GM21526 (cell line): ENCODE measurements at regions not wholly inside any gene's neighbourhood (a gene's known extent, or its start where the extent isn't known, plus 50 kb on each side); places are given as distances from the start of the nearest gene placed in this dataset.
"Not testable (repeated sequence)": the region's sequence is repeated elsewhere in the genome, so short reads cannot be mapped to it uniquely, and the experiment has no call there.

ENCODE experiments used
- ATAC-seq: cut with Tn5 transposase; IDR thresholded peaks from one replicate; pipeline ENCODE4 v1.9.1; 2021; ENCODE audit warnings: moderate library complexity; ENCODE audit not compliant: unreplicated experiment, low FRiP score

- ATAC-seq: no peak
These were observed 259.5 kb upstream of the IRS2 start for GRCh38 chr13:110045919-110046318.

GRCh38 chr13:110045202-110045601, 258.8 kb upstream of the IRS2 start:
- ATAC-seq: no peak

GRCh38 chr13:110044551-110045111, 258.2 kb upstream of the IRS2 start:
- ATAC-seq: no peak

DNA sequence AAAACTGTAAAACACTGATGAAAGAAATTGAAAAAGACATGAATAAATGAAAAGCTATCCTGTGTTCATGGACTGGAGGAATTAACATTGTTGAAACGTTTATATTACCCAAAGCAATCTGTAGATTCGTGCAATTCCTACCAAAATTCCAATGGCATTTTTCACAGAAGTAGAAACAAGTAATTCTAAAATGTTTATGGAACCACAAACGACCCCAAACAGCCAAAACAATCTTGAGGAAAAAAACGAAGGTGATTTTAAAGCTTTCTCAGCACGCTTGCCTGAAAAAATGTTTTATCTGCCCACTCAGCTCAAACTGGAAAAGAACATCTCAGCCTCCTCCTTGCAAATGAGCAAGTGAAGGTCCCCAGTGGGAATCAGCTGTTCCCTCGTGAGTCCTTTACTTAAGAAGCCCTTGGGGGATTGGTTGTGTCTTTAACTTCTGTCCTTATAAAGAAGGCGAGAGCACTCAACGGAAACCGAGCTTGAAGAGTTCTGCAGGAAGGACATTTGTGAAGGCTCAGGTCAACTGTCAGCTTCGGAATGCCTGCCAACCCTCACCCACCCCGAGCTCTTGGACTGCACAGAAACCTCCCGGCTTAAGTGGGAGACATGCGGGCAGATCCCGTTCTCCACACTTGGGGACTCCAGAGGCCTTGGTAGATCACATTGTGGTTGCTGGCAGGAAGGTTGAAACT, 256.0 kb upstream of the IRS2 start:
- no peak for ATAC-seq

DNA sequence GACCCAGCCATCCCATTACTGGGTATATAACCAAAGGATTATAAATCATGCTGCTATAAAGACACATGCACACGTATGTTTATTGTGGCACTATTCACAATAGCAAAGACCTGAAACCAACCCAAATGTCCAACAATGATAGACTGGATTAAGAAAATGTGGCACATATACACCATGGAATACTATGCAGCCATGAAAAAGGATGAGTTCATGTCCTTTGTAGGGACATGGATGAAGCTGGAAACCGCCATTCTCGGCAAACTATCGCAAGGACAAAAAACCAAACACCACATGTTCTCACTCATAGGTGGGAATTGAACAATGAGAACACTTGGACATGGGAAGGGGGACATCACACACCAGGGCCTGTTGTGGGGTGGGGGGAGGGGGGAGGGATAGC, 255.3 kb upstream of the IRS2 start:
- not testable (repeated sequence) for ATAC-seq

- ATAC-seq: no peak
These were observed 251.7 kb upstream of the IRS2 start for GRCh38 chr13:110037925-110038573.

GRCh38 chr13:110036060-110036459, 249.7 kb upstream of the IRS2 start:
- no peak for ATAC-seq

- no peak for ATAC-seq
These were observed 247.7 kb upstream of the IRS2 start for GRCh38 chr13:110034031-110034549.

- no peak for ATAC-seq
These were observed 246.6 kb upstream of the IRS2 start for GRCh38 chr13:110032969-110033368.

DNA sequence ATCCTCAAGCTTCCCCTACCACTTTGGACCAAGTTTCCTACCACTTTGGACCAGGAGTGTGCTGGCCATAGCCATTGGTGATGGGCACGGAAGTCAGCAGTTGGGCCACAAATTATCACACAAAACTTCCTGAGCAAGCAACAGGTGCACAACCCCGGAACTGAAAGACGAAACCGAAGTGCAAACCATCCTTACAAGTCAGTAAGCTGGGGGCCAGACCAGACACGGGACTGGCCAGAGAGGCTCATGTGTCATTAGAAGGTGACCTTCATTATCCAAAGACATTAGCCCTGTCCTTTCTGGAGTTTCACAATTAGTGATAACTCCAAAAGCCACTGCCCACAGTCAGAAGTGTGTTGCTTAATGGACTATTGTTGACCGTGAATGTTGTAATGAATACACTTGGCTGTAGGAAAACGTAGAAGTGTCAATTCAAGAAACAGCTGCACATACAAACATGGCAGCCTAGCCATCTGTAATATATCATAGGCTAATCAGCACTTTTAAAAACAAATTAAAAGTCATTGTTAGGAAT, 244.1 kb upstream of the IRS2 start:
- ATAC-seq: peak; percentile 78

DNA sequence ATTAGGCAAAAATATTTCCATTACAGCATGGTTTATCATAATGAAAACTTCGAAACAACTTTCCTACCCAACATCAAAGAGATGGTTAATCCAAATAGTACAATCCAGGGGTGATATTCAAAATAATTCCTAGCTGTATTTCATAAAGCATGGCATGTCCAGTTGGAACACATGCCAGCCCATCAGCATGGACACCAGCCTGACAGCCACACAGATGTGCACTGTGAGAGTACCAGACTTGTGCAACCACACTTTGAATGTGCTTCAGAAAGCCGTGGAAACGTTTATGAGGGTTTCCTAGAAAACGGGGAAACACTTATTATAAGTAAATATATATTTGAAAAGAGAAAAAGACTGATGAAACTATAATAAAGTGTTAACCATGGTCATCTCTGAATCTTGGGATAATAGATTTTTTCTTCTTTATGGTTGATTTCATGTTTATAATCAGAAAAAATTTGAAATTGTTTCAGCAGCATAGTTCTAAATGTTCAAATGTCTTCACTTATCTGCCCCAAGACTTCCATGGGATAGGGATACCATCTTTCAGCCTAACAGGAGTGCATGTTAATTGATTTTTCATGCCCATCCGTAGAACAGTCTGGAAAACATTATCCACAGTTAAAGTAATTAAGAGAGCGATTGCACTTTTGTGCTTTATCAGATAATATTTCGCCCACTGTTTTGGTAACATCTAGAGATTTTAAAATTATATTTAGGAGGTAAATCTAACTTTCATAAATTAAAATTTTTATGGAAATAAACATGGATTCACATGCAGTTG, 242.6 kb upstream of the IRS2 start:
- no peak for ATAC-seq

DNA sequence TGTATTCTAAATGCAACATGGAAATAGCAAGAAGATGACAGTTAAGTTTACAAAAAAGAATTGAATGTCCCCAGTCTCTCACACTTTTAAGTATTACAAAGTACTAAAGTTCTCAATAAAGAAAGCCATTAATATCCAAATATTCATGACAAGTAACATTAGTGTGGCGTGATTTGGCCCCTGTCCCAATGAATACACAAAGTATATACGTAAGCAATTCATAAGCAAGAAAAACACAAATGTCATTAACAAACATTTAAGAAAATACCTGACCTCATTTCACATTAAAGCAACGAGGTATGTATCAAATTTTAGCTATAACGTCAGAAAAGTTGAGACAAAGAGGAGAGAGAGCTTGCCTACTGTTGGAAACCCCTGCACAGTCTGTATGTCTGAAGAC, 241.9 kb upstream of the IRS2 start:
- no peak for ATAC-seq

DNA sequence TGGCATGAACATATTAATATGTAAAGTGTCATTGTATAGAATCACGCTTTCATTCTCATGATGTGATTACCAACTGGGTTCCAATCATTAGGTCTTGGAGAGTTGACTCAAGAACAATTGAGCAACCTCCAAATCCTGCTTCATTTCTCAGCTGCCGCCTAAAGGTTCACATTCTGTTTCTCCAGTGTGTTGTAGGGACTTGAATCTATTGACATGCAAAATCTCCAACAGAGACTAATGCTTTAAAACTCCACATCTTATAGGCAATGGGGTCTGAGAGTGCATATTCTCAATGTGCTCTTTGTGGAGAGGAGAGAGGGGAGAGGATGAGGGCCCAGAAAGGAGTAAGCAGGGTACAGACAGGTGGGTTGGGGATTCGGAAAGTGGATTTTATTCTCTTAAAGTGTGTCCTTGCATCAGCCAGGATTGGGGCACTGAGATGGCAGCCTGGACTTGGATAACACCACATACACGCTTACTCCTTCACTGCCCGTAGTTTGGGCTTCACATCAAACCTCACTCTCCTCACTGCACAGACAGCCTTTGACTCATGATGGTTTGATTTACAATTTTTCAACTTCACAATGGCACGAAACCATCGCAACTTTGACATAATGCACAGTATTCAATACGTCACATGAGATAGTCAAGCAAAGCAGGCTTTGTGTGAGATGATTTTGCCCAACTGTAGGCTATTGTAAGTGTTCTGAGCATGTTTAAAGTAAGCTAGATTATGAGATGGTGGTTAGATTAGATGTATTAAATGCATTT, 241.3 kb upstream of the IRS2 start:
- ATAC-seq: no peak

GRCh38 chr13:110024645-110024980, 238.2 kb upstream of the IRS2 start:
- ATAC-seq: no peak

DNA sequence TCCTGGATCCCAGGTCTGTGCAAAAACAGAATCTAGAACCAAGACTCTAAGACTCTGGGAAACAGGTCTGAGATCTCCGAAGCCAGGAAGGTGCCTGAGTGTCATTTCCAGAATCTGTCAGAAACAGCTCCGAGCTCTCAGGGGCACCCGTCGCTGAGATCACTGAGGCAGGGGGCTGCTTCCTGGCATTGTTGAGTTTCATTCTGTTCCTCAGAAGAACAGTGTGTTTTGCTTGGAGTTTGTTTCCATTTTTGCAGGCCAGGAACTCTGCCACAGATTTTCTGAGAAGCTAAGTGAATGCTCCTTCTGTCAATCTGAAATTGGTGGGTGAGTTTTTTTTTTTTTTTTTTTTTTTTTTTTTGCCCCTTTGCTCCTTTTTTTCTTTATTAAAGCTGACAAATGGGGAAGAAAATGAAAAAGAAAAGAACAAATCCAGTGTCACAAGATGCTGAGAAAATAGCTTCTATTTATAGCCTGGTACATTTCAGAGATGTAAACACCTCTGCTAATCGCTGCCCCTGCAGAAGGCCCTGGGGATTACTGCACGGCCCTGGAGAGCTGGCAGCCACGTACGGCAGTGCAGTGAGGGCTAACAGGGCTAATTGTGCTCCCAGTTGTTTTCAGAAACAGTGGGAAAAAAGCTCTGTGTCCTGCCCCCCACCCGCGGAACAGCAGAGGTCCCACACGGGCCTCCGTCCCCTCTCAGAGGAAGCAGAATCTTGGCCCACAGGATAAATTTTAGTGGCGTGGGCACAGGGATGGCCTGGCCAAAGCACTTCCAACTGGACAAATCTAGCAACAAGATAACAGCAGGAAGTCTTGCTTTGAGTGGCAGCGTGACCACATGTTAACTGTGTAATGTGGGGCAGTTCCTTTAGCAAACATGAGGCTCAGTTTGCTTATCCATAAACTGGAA, 237.6 kb upstream of the IRS2 start:
- no peak for ATAC-seq

DNA sequence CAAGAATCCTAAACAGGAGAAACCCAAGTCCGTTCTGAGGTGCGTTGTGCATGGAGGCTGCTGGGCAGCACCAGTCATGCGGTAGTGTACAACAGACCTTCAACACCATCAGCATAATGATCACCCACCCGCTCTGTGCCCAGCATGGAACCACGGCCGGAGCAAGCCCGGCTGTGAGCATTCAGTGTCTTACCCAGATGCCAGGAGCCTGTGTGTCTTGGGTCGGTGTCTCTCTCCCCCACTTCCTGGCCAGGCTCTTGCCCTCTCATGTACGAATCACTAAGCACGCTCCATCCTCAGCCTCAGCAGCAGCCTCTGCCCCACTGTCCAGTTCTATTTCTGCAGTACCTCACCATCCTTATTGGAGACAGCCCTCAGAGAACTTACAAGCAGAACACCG, 231.6 kb upstream of the IRS2 start:
- ATAC-seq: no peak

DNA sequence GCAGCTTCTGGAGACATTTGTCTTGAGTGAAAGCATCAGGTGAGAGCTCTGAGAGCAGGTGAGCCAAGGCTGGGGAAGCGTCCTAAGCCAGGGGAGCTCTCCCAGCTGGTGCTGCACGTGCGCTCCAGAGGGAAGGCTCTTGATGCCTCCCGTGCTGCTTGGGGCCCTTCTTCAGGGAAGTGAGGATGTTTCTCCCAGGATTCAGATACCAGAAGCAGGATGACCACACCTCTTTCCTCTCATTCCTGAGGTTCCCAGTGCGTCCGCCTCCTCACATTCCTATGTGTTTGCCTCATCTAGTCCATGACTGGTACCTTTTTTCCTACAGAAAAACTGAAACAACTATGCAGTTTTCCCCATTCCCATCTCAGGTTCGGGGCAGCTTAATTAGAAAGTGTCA, 231.0 kb upstream of the IRS2 start:
- ATAC-seq: no peak

GRCh38 chr13:110015253-110015652, 228.9 kb upstream of the IRS2 start:
- no peak for ATAC-seq

DNA sequence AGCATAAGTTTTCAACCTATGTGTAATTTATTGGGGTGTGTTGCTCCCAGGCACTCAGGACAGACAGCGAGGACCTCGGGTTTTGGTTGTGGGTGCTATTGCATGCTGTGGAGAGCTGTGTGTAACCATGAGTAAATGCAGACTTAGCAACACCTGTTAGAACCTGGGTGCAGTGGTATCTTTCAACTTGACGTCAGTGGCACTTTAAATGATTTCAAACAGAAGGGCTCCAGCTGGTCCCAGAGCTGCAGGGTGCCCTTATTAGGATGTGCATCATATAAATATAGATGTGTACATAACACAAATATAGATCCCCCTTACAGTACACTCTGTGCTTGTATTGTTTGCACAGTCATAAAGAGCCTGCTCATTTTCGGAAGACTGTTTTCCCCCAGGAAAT, 228.3 kb upstream of the IRS2 start:
- ATAC-seq: no peak
